Neural cell (in vitro differentiated cells): ENCODE measurements at regions not wholly inside any gene's neighbourhood (a gene's known extent, or its start where the extent isn't known, plus 50 kb on each side); places are given as distances from the start of the nearest gene placed in this dataset.

Experiments
- H2AFZ ChIP-seq: fragments of 200-600, 300-800 bp; sonication (generic), shearing (Covaris generic); 2 replicates; pipeline ENCODE4 v1.6.0; 2014; ENCODE audit warnings: low read depth, mild to moderate bottlenecking, antibody characterized with exemption, low read length, moderate library complexity
- H3F3A ChIP-seq: fragments of 200-600 bp; shearing (Covaris generic); 2 replicates; pipeline ENCODE4 v1.6.1; 2016; ENCODE audit warnings: mild to moderate bottlenecking, moderate library complexity, mixed read lengths, antibody characterized with exemption, low read length; ENCODE audit not compliant: insufficient read depth, poor library complexity, severe bottlenecking
- H3K27ac ChIP-seq: fragments of 200-600, 300-800 bp; sonication (generic), shearing (Covaris generic); 2 replicates; pipeline ENCODE4 v1.5.1; 2014; ENCODE audit warnings: mild to moderate bottlenecking, low read length, moderate library complexity
- H3K27me3 ChIP-seq: fragments of 300-800, 200-600 bp; sonication (generic), shearing (Covaris generic); 2 replicates; pipeline ENCODE4 v1.6.0; 2014; ENCODE audit warnings: mild to moderate bottlenecking, low read depth, low read length, moderate library complexity; ENCODE audit not compliant: insufficient read depth
- H3K36me3 ChIP-seq: fragments of 300-800, 200-600 bp; sonication (generic), shearing (Covaris generic); 2 replicates; pipeline ENCODE4 v1.5.1; 2014; ENCODE audit warnings: mild to moderate bottlenecking, antibody characterized with exemption, low read length, moderate library complexity; ENCODE audit not compliant: insufficient read depth
- H3K4me2 ChIP-seq: fragments of 300-800, 200-600 bp; sonication (generic), shearing (Covaris generic); 2 replicates; pipeline ENCODE4 v1.6.0; 2014; ENCODE audit warnings: mild to moderate bottlenecking, low read length
- H3K4me3 ChIP-seq: fragments of 300-800, 200-600 bp; sonication (generic), shearing (Covaris generic); 2 replicates; pipeline ENCODE4 v1.5.1; 2014; ENCODE audit warnings: mild to moderate bottlenecking, low read length, moderate library complexity
- H3K79me2 ChIP-seq: fragments of 200-600 bp; shearing (Covaris generic); replicated peaks from 2 replicates; pipeline ENCODE4 v1.6.0; 2014; ENCODE audit warnings: mild to moderate bottlenecking, low read length, moderate library complexity; ENCODE audit not compliant: insufficient read depth
- H3K9ac ChIP-seq: fragments of 300-800, 200-600 bp; sonication (generic), shearing (Covaris generic); 2 replicates; pipeline ENCODE4 v1.6.1; 2016; ENCODE audit warnings: mild to moderate bottlenecking, low read length, mixed read lengths
- H3K9me2 ChIP-seq: fragments of 200-600 bp; shearing (Covaris generic); 2 replicates; pipeline ENCODE4 v1.6.1; 2016; ENCODE audit warnings: mild to moderate bottlenecking, low read length, mixed read lengths; ENCODE audit not compliant: insufficient read depth
- H3K9me3 ChIP-seq: fragments of 200-600, 300-800 bp; sonication (generic), shearing (Covaris generic); 2 replicates; pipeline ENCODE4 v1.6.1; 2016; ENCODE audit warnings: mild to moderate bottlenecking, mixed run types, low read length, moderate library complexity, mixed read lengths
- H4K20me1 ChIP-seq: fragments of 200-600 bp; shearing (Covaris generic); 2 replicates; pipeline ENCODE4 v1.6.1; 2016; ENCODE audit warnings: mild to moderate bottlenecking, mixed run types; ENCODE audit not compliant: insufficient read depth
- EP300 ChIP-seq: fragments of 450-650 bp; conservative IDR thresholded peaks from 2 replicates; pipeline ENCODE4 v1.6.1; 2014; ENCODE audit warnings: antibody characterized with exemption, mild to moderate bottlenecking, moderate library complexity; ENCODE audit not compliant: poor library complexity, severe bottlenecking
- EZH2 ChIP-seq: fragments of 200-600, 300-800 bp; shearing (Covaris generic), sonication (generic); IDR thresholded peaks from 2 replicates; pipeline ENCODE4 v1.6.1; 2014; ENCODE audit warnings: antibody characterized with exemption, low read length, borderline replicate concordance, mild to moderate bottlenecking; ENCODE audit not compliant: insufficient read depth, poor library complexity, severe bottlenecking
- MXI1 ChIP-seq: fragments of 450-650 bp; conservative IDR thresholded peaks from 2 replicates; pipeline ENCODE4 v1.6.1; 2014; ENCODE audit warnings: antibody characterized with exemption, mild to moderate bottlenecking; ENCODE audit not compliant: poor library complexity, severe bottlenecking
- POLR2AphosphoS5 ChIP-seq: IDR thresholded peaks from 2 replicates; pipeline ENCODE4 v1.6.1; 2012
- RAD21 ChIP-seq: fragments of 450-650 bp; conservative IDR thresholded peaks from 2 replicates; pipeline ENCODE4 v1.6.1; 2014; ENCODE audit warnings: antibody characterized with exemption, mild to moderate bottlenecking, moderate library complexity
- SMC3 ChIP-seq: fragments of 450-650 bp; conservative IDR thresholded peaks from 2 replicates; pipeline ENCODE4 v1.6.1; 2014; ENCODE audit warnings: antibody characterized with exemption, mild to moderate bottlenecking, moderate library complexity; ENCODE audit not compliant: poor library complexity
- TAF1 ChIP-seq: IDR thresholded peaks from 2 replicates; pipeline ENCODE4 v1.6.1; 2012; ENCODE audit warnings: low read depth
- TF ChIP-seq, protein P1 (sequence below): IDR thresholded peaks from 2 replicates; pipeline ENCODE4 v1.6.1; 2012; ENCODE audit warnings: borderline replicate concordance
- TF ChIP-seq, protein P2 (sequence below): fragments of 450-650 bp; IDR thresholded peaks from 2 replicates; pipeline ENCODE4 v1.5.1; 2014; ENCODE audit warnings: antibody characterized with exemption, mild to moderate bottlenecking, moderate library complexity; ENCODE audit not compliant: poor library complexity, severe bottlenecking

DNA sequence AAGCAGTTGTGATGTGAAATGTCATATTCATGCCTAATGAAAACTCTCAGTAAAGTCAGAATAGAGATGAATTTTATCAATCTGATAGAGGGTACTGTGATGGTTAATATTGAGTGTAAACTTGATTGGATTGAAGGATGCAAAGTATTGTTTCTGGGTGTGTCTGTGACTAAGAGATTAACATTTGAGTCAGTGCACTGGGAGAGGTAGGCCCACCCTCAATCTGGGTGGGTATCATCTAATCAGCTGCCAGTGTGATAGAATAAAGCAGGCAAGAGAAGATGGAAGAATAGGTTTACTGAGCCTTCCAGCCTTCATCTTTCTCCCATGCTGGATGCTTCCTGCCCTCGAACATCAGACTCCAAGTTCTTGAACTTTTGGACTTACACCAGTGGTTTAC, 124.3 kb downstream of the CENPW start:
- Histone ChIP-seq H3K27ac (no peak overlapping the region), H3F3A (no peaks in the 10 kb centered on the region), H3K4me3 (no peak overlapping the region), H4K20me1 (no peaks in the 10 kb centered on the region), H3K36me3 (no peaks in the 10 kb centered on the region), H2AFZ (no peak overlapping the region), H3K9ac (no peak overlapping the region), H3K4me2 (no peak overlapping the region), H3K79me2 (no peaks in the 10 kb centered on the region), H3K9me3 (no peaks in the 10 kb centered on the region), H3K9me2 (no peaks in the 10 kb centered on the region), H3K27me3 (no peaks in the 10 kb centered on the region)
- no peak for TF ChIP-seq MXI1
- TF ChIP-seq SMC3, result no peak
- TF ChIP-seq, protein P1, sequence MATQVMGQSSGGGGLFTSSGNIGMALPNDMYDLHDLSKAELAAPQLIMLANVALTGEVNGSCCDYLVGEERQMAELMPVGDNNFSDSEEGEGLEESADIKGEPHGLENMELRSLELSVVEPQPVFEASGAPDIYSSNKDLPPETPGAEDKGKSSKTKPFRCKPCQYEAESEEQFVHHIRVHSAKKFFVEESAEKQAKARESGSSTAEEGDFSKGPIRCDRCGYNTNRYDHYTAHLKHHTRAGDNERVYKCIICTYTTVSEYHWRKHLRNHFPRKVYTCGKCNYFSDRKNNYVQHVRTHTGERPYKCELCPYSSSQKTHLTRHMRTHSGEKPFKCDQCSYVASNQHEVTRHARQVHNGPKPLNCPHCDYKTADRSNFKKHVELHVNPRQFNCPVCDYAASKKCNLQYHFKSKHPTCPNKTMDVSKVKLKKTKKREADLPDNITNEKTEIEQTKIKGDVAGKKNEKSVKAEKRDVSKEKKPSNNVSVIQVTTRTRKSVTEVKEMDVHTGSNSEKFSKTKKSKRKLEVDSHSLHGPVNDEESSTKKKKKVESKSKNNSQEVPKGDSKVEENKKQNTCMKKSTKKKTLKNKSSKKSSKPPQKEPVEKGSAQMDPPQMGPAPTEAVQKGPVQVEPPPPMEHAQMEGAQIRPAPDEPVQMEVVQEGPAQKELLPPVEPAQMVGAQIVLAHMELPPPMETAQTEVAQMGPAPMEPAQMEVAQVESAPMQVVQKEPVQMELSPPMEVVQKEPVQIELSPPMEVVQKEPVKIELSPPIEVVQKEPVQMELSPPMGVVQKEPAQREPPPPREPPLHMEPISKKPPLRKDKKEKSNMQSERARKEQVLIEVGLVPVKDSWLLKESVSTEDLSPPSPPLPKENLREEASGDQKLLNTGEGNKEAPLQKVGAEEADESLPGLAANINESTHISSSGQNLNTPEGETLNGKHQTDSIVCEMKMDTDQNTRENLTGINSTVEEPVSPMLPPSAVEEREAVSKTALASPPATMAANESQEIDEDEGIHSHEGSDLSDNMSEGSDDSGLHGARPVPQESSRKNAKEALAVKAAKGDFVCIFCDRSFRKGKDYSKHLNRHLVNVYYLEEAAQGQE, result no peak
- TF ChIP-seq EP300, result no peak
- TF ChIP-seq POLR2AphosphoS5, result no peak
- TF ChIP-seq, protein P2, sequence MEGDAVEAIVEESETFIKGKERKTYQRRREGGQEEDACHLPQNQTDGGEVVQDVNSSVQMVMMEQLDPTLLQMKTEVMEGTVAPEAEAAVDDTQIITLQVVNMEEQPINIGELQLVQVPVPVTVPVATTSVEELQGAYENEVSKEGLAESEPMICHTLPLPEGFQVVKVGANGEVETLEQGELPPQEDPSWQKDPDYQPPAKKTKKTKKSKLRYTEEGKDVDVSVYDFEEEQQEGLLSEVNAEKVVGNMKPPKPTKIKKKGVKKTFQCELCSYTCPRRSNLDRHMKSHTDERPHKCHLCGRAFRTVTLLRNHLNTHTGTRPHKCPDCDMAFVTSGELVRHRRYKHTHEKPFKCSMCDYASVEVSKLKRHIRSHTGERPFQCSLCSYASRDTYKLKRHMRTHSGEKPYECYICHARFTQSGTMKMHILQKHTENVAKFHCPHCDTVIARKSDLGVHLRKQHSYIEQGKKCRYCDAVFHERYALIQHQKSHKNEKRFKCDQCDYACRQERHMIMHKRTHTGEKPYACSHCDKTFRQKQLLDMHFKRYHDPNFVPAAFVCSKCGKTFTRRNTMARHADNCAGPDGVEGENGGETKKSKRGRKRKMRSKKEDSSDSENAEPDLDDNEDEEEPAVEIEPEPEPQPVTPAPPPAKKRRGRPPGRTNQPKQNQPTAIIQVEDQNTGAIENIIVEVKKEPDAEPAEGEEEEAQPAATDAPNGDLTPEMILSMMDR, result no peak

DNA sequence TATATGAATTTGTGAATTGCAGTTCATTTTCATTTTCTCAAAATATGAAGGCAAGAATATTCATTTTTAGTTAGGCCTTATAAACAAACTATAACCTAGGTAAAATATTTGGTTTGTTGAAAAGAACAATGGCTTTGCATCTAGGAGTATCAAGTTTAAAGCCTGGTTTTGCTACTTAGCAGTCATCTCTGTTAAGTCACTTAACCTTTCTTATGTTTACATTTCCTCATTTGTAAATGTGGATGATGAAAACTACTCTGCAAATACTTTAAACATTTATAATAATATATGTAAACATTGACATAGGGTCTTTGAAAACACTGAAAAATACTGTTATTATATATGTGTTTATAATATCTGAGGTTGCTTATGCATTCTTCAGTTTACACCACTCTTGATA, 135.5 kb downstream of the CENPW start:
- H3K4me3 ChIP-seq, result no peak overlapping the region
- H3K9ac ChIP-seq, result no peak overlapping the region
- no peak overlapping the region for H2AFZ ChIP-seq
- TF ChIP-seq TAF1 (no peak), POLR2AphosphoS5 (no peak), RAD21 (no peak), MXI1 (no peak), EZH2 (no peak), SMC3 (no peak), EP300 (no peak)
- TF ChIP-seq, protein P2, result no peak
- TF ChIP-seq, protein P1, result no peak
- no peaks in the 10 kb centered on the region for H3K27me3 ChIP-seq
- no peaks in the 10 kb centered on the region for H3F3A ChIP-seq
- H3K27ac ChIP-seq, result no peak overlapping the region
- H3K9me3 ChIP-seq, result no peaks in the 10 kb centered on the region
- H3K36me3 ChIP-seq, result no peaks in the 10 kb centered on the region
- no peaks in the 10 kb centered on the region for H3K9me2 ChIP-seq
- H4K20me1 ChIP-seq, result peaks cover 3% of the 10 kb centered on the region
- H3K79me2 ChIP-seq, result no peaks in the 10 kb centered on the region
- no peak overlapping the region for H3K4me2 ChIP-seq
